ENCODE measurements at regions not wholly inside any gene's neighbourhood (a gene's known extent, or its start where the extent isn't known, plus 50 kb on each side); places are given as distances from the start of the nearest gene placed in this dataset.

DNA sequence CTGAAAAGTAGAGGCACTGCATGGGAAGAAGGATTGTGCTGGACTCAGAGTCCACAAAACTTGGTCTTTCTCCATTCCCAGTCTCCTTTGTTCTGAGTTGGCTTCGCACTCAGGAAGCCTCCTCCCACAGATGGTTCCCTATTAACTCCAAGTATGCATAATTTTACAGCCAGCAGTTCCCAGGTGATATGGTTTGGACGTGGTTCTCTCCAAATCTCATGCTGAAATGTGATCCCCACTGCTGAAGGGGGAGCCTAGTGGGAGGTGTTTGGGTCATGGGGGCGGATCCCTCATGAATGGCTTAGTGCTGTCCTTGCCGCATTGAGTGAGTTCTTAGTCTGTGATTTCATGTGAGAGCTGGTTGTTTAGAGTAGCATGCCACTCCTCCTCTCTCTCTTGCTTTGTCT is 86.6 kb downstream of the FEM1C start:
- H2AFZ ChIP-seq (ENCODE audit: low read length) = no peak overlapping the region
- H3K4me1 ChIP-seq (ENCODE audit: insufficient read depth, low read length) = no peaks in the 10 kb centered on the region
- FAIRE-seq (no peak), DNase-seq (ENCODE audit: low spot score) (no peak), ATAC-seq (no peak)
- no peak overlapping the region for H3K4me2 ChIP-seq (ENCODE audit: low read depth, low read length)
- in situ Hi-C loops (cut with HindIII; ENCODE audit: extremely low pct_ligation_motif_present, low pct_unique_long_range_greater_than_20kb) = no loop called here
- H3K4me3 ChIP-seq (replicated peaks in 1 of 3; ENCODE audit: insufficient read depth in 1 of 3, low read depth in 2 of 3, low read length in 3 of 3) = no peak overlapping the region
- no TSS peak for BruUV-seq (replicated peaks)
- intact Hi-C loops (cut with micrococcal nuclease; ENCODE audit: unreplicated experiment) = no loop called here
- no peak overlapping the region for H3K27ac ChIP-seq (ENCODE audit: extremely low read length, insufficient read depth, low read length)
- H3K9me3 ChIP-seq (ENCODE audit: low read length) = no peaks in the 10 kb centered on the region
- H3K79me2 ChIP-seq (ENCODE audit: insufficient read depth, low read length) = no peaks in the 10 kb centered on the region
- no peaks in the 10 kb centered on the region for H3K36me3 ChIP-seq (replicated peaks in 1 of 2; ENCODE audit: control insufficient read depth in 1 of 2, insufficient read depth in 2 of 2, low read length in 2 of 2)
- no peaks in the 10 kb centered on the region for H3K27me3 ChIP-seq (ENCODE audit: control insufficient read depth in 1 of 2, insufficient read depth in 2 of 2, low read length in 2 of 2)
- no peak overlapping the region for H3K9ac ChIP-seq (ENCODE audit: insufficient read depth, low read depth, low read length)
- H4K20me1 ChIP-seq (ENCODE audit: insufficient read depth, low read length) = no peaks in the 10 kb centered on the region
- ChIA-PET CTCF (ENCODE audit: low intra/inter-chr PET ratio, low total read pairs) (no interaction called here), POLR2A (no interaction called here)
- WGBS (ENCODE audit: low lambda C conversion rate) = 10% methylated on average over 4 of the region's 4 CpGs
- no peak for TF ChIP-seq BORCS8-MEF2B (CRISPR knock-in tag; IDR thresholded peaks at IDR 0.05)
- no peak for TF ChIP-seq ZNF569 (CRISPR knock-in tag; IDR thresholded peaks at IDR 0.05; ENCODE audit: borderline replicate concordance)
- TF ChIP-seq, protein P1, sequence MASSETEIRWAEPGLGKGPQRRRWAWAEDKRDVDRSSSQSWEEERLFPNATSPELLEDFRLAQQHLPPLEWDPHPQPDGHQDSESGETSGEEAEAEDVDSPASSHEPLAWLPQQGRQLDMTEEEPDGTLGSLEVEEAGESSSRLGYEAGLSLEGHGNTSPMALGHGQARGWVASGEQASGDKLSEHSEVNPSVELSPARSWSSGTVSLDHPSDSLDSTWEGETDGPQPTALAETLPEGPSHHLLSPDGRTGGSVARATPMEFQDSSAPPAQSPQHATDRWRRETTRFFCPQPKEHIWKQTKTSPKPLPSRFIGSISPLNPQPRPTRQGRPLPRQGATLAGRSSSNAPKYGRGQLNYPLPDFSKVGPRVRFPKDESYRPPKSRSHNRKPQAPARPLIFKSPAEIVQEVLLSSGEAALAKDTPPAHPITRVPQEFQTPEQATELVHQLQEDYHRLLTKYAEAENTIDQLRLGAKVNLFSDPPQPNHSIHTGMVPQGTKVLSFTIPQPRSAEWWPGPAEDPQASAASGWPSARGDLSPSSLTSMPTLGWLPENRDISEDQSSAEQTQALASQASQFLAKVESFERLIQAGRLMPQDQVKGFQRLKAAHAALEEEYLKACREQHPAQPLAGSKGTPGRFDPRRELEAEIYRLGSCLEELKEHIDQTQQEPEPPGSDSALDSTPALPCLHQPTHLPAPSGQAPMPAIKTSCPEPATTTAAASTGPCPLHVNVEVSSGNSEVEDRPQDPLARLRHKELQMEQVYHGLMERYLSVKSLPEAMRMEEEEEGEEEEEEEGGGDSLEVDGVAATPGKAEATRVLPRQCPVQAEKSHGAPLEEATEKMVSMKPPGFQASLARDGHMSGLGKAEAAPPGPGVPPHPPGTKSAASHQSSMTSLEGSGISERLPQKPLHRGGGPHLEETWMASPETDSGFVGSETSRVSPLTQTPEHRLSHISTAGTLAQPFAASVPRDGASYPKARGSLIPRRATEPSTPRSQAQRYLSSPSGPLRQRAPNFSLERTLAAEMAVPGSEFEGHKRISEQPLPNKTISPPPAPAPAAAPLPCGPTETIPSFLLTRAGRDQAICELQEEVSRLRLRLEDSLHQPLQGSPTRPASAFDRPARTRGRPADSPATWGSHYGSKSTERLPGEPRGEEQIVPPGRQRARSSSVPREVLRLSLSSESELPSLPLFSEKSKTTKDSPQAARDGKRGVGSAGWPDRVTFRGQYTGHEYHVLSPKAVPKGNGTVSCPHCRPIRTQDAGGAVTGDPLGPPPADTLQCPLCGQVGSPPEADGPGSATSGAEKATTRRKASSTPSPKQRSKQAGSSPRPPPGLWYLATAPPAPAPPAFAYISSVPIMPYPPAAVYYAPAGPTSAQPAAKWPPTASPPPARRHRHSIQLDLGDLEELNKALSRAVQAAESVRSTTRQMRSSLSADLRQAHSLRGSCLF (CRISPR knock-in tag; IDR thresholded peaks at IDR 0.05; ENCODE audit: borderline replicate concordance) = no peak
- no peak for TF ChIP-seq JUND (CRISPR knock-in tag; IDR thresholded peaks at IDR 0.05)
- no peak for TF ChIP-seq ZNF788 (CRISPR knock-in tag; IDR thresholded peaks at IDR 0.05; ENCODE audit: borderline replicate concordance)
- no peak for TF ChIP-seq PRMT3 (CRISPR knock-in tag; IDR thresholded peaks at IDR 0.05; ENCODE audit: borderline replicate concordance, low read depth)
- TF ChIP-seq, protein P2, sequence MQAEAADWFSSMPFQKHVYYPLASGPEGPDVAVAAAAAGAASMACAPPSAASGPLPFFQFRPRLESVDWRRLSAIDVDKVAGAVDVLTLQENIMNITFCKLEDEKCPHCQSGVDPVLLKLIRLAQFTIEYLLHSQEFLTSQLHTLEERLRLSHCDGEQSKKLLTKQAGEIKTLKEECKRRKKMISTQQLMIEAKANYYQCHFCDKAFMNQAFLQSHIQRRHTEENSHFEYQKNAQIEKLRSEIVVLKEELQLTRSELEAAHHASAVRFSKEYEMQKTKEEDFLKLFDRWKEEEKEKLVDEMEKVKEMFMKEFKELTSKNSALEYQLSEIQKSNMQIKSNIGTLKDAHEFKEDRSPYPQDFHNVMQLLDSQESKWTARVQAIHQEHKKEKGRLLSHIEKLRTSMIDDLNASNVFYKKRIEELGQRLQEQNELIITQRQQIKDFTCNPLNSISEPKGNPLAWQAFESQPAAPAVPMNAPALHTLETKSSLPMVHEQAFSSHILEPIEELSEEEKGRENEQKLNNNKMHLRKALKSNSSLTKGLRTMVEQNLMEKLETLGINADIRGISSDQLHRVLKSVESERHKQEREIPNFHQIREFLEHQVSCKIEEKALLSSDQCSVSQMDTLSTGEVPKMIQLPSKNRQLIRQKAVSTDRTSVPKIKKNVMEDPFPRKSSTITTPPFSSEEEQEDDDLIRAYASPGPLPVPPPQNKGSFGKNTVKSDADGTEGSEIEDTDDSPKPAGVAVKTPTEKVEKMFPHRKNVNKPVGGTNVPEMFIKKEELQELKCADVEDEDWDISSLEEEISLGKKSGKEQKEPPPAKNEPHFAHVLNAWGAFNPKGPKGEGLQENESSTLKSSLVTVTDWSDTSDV (CRISPR knock-in tag; IDR thresholded peaks at IDR 0.05) = no peak
- TF ChIP-seq ZMYM4 (CRISPR knock-in tag; IDR thresholded peaks at IDR 0.05) = no peak
- no peak for TF ChIP-seq ATF7-NPFF (CRISPR knock-in tag; IDR thresholded peaks at IDR 0.05; ENCODE audit: low read depth)
- no peak for TF ChIP-seq ZNF160 (CRISPR knock-in tag; IDR thresholded peaks at IDR 0.05)
- TF ChIP-seq, protein P3, sequence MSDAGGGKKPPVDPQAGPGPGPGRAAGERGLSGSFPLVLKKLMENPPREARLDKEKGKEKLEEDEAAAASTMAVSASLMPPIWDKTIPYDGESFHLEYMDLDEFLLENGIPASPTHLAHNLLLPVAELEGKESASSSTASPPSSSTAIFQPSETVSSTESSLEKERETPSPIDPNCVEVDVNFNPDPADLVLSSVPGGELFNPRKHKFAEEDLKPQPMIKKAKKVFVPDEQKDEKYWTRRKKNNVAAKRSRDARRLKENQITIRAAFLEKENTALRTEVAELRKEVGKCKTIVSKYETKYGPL (CRISPR knock-in tag; IDR thresholded peaks at IDR 0.05) = no peak
- no peak for TF ChIP-seq ZNF230 (CRISPR knock-in tag; IDR thresholded peaks at IDR 0.05)
- no peak for TF ChIP-seq ZFP36L2 (CRISPR knock-in tag; IDR thresholded peaks at IDR 0.05)
- no peak for TF ChIP-seq HDAC2 (CRISPR knock-in tag; IDR thresholded peaks at IDR 0.05)
- TF ChIP-seq, protein P4, sequence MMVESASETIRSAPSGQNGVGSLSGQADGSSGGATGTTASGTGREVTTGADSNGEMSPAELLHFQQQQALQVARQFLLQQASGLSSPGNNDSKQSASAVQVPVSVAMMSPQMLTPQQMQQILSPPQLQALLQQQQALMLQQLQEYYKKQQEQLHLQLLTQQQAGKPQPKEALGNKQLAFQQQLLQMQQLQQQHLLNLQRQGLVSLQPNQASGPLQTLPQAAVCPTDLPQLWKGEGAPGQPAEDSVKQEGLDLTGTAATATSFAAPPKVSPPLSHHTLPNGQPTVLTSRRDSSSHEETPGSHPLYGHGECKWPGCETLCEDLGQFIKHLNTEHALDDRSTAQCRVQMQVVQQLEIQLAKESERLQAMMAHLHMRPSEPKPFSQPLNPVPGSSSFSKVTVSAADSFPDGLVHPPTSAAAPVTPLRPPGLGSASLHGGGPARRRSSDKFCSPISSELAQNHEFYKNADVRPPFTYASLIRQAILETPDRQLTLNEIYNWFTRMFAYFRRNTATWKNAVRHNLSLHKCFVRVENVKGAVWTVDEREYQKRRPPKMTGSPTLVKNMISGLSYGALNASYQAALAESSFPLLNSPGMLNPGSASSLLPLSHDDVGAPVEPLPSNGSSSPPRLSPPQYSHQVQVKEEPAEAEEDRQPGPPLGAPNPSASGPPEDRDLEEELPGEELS (CRISPR knock-in tag; IDR thresholded peaks at IDR 0.05) = no peak
- TF ChIP-seq TEAD2 (CRISPR knock-in tag; IDR thresholded peaks at IDR 0.05) = no peak
